ENCODE measurements at regions not wholly inside any gene's neighbourhood (a gene's known extent, or its start where the extent isn't known, plus 50 kb on each side); places are given as distances from the start of the nearest gene placed in this dataset.

DNA sequence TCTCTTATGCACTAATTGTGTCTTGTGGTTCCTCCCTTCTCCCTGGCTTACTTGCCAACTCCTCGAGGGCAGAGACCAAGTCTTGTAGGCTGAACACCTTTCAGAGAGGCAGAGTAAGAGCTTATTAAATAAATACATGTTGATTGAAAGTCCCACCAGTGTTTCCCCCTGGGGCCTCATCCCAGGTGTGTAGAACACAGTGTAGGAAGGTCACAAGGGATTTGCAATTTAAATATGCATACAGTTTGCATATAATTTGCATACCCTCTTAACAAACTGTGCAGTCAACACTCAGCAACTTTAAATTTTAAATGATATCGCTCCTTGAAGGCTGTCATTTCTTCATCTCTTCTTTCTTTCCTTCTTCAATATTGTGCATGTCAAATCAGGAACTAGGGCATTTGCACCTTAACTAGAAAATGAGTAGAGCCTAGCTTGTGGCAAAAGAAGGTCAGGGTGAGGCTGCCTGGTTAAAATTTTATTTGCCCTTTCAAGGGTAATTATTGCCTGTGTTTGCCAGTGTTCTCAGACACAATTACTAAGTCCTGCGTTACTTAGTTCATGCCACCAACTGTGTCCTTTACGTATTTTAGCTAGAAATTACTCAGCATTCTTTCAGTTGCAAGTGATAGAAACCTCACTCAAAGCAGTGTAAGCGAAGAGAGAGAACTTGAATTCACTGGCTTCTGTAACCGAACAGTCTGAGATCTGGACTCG is 465.7 kb downstream of the HAPSTR1 start:
- H3K36me3 ChIP-seq (ENCODE audit: control insufficient read depth in 4 of 4, insufficient read depth in 3 of 4, low read depth in 1 of 4, low read length in 3 of 4): peaks cover 0 to 5% (median 1%) of the 10 kb centered on the region in 4 donors
- no peak overlapping the region for H3K4me3 ChIP-seq (ENCODE audit: low read depth in 1 of 3, low read length in 3 of 3)
- DNase-seq (ENCODE audit: low spot score): no peak
- peaks cover 0 to 6% (median 1%) of the 10 kb centered on the region in 4 donors for H3K4me1 ChIP-seq (ENCODE audit: control insufficient read depth in 4 of 4, insufficient read depth in 4 of 4, low read length in 3 of 4)
- WGBS: 78% methylated on average over 7 of the region's 7 CpGs
- TF ChIP-seq, protein P1, sequence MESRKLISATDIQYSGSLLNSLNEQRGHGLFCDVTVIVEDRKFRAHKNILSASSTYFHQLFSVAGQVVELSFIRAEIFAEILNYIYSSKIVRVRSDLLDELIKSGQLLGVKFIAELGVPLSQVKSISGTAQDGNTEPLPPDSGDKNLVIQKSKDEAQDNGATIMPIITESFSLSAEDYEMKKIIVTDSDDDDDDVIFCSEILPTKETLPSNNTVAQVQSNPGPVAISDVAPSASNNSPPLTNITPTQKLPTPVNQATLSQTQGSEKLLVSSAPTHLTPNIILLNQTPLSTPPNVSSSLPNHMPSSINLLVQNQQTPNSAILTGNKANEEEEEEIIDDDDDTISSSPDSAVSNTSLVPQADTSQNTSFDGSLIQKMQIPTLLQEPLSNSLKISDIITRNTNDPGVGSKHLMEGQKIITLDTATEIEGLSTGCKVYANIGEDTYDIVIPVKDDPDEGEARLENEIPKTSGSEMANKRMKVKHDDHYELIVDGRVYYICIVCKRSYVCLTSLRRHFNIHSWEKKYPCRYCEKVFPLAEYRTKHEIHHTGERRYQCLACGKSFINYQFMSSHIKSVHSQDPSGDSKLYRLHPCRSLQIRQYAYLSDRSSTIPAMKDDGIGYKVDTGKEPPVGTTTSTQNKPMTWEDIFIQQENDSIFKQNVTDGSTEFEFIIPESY (IDR thresholded peaks at IDR 0.05): no peak
- TF ChIP-seq JUND (IDR thresholded peaks at IDR 0.05): no peak
- TF ChIP-seq, protein P2, sequence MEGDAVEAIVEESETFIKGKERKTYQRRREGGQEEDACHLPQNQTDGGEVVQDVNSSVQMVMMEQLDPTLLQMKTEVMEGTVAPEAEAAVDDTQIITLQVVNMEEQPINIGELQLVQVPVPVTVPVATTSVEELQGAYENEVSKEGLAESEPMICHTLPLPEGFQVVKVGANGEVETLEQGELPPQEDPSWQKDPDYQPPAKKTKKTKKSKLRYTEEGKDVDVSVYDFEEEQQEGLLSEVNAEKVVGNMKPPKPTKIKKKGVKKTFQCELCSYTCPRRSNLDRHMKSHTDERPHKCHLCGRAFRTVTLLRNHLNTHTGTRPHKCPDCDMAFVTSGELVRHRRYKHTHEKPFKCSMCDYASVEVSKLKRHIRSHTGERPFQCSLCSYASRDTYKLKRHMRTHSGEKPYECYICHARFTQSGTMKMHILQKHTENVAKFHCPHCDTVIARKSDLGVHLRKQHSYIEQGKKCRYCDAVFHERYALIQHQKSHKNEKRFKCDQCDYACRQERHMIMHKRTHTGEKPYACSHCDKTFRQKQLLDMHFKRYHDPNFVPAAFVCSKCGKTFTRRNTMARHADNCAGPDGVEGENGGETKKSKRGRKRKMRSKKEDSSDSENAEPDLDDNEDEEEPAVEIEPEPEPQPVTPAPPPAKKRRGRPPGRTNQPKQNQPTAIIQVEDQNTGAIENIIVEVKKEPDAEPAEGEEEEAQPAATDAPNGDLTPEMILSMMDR (IDR thresholded peaks at IDR 0.05; ENCODE audit: low read depth, low read length, missing input control): no peak
- TF ChIP-seq, protein P3, sequence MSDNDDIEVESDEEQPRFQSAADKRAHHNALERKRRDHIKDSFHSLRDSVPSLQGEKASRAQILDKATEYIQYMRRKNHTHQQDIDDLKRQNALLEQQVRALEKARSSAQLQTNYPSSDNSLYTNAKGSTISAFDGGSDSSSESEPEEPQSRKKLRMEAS (IDR thresholded peaks at IDR 0.05): no peak
- no peak for TF ChIP-seq TAF1 (conservative IDR thresholded peaks at IDR 0.05)
- TF ChIP-seq NR2F2 (IDR thresholded peaks at IDR 0.05): no peak
- no peak overlapping the region for H3K9ac ChIP-seq (ENCODE audit: low read depth in 1 of 2, low read length in 2 of 2)
- peaks cover 0 to 6% (median 0%) of the 10 kb centered on the region in 4 donors for H3K9me3 ChIP-seq (ENCODE audit: control insufficient read depth in 4 of 4, low read length in 3 of 4)
- H3K27me3 ChIP-seq (ENCODE audit: control insufficient read depth in 4 of 4, insufficient read depth in 4 of 4, low read length in 3 of 4): no peaks in the 10 kb centered on the region
- H3K27ac ChIP-seq (ENCODE audit: low read depth in 1 of 2, low read length in 2 of 2): no peak overlapping the region

DNA sequence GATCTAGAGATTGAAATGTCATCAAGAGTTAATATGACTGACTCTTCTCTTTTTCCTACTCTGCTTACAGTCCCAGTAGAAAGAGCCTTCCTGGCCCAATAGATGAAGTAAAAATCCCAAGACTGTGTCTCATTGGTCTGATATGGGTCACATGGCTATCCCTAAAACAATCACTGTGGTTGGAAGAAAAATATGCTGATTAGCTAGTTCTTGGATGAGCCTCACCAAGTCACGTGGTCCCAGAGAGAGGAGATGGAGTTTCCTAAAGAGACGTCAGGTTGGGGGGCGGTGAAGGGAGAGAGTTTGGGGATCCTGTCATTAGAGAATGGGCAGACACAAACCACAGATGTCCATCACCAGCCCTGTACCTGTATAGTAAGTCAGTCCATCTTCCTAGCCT is 466.3 kb downstream of the HAPSTR1 start:
- 88% methylated on average over 3 of the region's 3 CpGs for WGBS

More for the DNA sequence above, 466.3 kb downstream of the HAPSTR1 start:
- TF ChIP-seq, protein P4, sequence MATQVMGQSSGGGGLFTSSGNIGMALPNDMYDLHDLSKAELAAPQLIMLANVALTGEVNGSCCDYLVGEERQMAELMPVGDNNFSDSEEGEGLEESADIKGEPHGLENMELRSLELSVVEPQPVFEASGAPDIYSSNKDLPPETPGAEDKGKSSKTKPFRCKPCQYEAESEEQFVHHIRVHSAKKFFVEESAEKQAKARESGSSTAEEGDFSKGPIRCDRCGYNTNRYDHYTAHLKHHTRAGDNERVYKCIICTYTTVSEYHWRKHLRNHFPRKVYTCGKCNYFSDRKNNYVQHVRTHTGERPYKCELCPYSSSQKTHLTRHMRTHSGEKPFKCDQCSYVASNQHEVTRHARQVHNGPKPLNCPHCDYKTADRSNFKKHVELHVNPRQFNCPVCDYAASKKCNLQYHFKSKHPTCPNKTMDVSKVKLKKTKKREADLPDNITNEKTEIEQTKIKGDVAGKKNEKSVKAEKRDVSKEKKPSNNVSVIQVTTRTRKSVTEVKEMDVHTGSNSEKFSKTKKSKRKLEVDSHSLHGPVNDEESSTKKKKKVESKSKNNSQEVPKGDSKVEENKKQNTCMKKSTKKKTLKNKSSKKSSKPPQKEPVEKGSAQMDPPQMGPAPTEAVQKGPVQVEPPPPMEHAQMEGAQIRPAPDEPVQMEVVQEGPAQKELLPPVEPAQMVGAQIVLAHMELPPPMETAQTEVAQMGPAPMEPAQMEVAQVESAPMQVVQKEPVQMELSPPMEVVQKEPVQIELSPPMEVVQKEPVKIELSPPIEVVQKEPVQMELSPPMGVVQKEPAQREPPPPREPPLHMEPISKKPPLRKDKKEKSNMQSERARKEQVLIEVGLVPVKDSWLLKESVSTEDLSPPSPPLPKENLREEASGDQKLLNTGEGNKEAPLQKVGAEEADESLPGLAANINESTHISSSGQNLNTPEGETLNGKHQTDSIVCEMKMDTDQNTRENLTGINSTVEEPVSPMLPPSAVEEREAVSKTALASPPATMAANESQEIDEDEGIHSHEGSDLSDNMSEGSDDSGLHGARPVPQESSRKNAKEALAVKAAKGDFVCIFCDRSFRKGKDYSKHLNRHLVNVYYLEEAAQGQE (IDR thresholded peaks at IDR 0.05): no peak
- TF ChIP-seq, protein P2 (IDR thresholded peaks at IDR 0.05; ENCODE audit: low read depth, low read length, missing input control): no peak
- TF ChIP-seq YY1 (IDR thresholded peaks at IDR 0.05) (no peak), NR2F2 (IDR thresholded peaks at IDR 0.05) (no peak)
- TF ChIP-seq, protein P1 (IDR thresholded peaks at IDR 0.05): no peak
- no peak overlapping the region for H3K9ac ChIP-seq (ENCODE audit: low read depth in 1 of 2, low read length in 2 of 2)
- no peak for DNase-seq (ENCODE audit: low spot score)
- no peak overlapping the region for H3K4me3 ChIP-seq (ENCODE audit: low read depth in 1 of 3, low read length in 3 of 3)
- no peaks in the 10 kb centered on the region for H3K27me3 ChIP-seq (ENCODE audit: control insufficient read depth in 4 of 4, insufficient read depth in 4 of 4, low read length in 3 of 4)
- H3K4me1 ChIP-seq (ENCODE audit: control insufficient read depth in 4 of 4, insufficient read depth in 4 of 4, low read length in 3 of 4): peaks cover 0 to 6% (median 1%) of the 10 kb centered on the region in 4 donors
- peaks cover 0 to 5% (median 1%) of the 10 kb centered on the region in 4 donors for H3K36me3 ChIP-seq (ENCODE audit: control insufficient read depth in 4 of 4, insufficient read depth in 3 of 4, low read depth in 1 of 4, low read length in 3 of 4)
- no peak overlapping the region for H3K27ac ChIP-seq (ENCODE audit: low read depth in 1 of 2, low read length in 2 of 2)
- peaks cover 0 to 6% (median 0%) of the 10 kb centered on the region in 4 donors for H3K9me3 ChIP-seq (ENCODE audit: control insufficient read depth in 4 of 4, low read length in 3 of 4)

Measured in liver (tissue), 8 donors.